SU-DHL-6 (cell line): ENCODE measurements at regions not wholly inside any gene's neighbourhood (a gene's known extent, or its start where the extent isn't known, plus 50 kb on each side); places are given as distances from the start of the nearest gene placed in this dataset.

Experiments
- EZH2phosphoT487 ChIP-seq: fragments of 200-600 bp; sonication (generic), shearing (Covaris generic); conservative IDR thresholded peaks from 2 replicates; pipeline ENCODE4 v1.6.1; 2018; ENCODE audit warnings: mild to moderate bottlenecking, antibody characterized with exemption, low read length, moderate library complexity, mixed read lengths
- TF ChIP-seq, protein P1 (sequence below): fragments of 200-600 bp; sonication (generic); IDR thresholded peaks from one replicate; pipeline ENCODE4 v1.5.1; 2017; ENCODE audit warnings: antibody characterized with exemption, mild to moderate bottlenecking, low read length, moderate library complexity; ENCODE audit not compliant: insufficient read depth, poor library complexity, severe bottlenecking

GRCh38 chr5:117207088-117207668 lies 632.6 kb upstream of the SEMA6A start:
- TF ChIP-seq, protein P1, sequence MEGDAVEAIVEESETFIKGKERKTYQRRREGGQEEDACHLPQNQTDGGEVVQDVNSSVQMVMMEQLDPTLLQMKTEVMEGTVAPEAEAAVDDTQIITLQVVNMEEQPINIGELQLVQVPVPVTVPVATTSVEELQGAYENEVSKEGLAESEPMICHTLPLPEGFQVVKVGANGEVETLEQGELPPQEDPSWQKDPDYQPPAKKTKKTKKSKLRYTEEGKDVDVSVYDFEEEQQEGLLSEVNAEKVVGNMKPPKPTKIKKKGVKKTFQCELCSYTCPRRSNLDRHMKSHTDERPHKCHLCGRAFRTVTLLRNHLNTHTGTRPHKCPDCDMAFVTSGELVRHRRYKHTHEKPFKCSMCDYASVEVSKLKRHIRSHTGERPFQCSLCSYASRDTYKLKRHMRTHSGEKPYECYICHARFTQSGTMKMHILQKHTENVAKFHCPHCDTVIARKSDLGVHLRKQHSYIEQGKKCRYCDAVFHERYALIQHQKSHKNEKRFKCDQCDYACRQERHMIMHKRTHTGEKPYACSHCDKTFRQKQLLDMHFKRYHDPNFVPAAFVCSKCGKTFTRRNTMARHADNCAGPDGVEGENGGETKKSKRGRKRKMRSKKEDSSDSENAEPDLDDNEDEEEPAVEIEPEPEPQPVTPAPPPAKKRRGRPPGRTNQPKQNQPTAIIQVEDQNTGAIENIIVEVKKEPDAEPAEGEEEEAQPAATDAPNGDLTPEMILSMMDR, result no peak
- no peak for TF ChIP-seq EZH2phosphoT487
